LNCAP (cell line): ENCODE measurements at regions not wholly inside any gene's neighbourhood (a gene's known extent, or its start where the extent isn't known, plus 50 kb on each side); places are given as distances from the start of the nearest gene placed in this dataset.

ENCODE experiments used
- TF ChIP-seq, protein P1 (sequence below): fragments of 450-650 bp; IDR thresholded peaks from 2 replicates; pipeline ENCODE4 v1.5.1; 2017; ENCODE audit warnings: mild to moderate bottlenecking

DNA sequence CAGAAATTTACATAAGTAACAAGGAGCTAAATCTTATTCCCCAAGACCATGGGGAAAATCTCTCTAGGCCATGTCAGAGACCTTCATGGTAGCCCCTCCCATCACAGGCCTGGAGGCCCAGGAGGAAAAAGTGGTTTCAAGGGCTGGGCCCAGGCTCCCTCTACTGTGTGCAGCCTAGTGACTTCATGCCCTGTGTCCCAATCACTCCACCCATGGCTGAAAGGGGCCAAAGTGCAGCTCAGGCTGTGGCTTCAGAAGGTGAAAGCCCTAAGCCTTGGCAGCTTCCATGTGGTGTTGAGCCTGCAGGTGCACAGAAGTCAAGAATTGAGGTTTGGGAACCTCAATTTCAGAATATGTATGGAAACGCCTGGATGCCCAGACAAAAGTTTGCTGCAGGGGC, 1612.7 kb upstream of the SLC39A10 start:
- TF ChIP-seq, protein P1, sequence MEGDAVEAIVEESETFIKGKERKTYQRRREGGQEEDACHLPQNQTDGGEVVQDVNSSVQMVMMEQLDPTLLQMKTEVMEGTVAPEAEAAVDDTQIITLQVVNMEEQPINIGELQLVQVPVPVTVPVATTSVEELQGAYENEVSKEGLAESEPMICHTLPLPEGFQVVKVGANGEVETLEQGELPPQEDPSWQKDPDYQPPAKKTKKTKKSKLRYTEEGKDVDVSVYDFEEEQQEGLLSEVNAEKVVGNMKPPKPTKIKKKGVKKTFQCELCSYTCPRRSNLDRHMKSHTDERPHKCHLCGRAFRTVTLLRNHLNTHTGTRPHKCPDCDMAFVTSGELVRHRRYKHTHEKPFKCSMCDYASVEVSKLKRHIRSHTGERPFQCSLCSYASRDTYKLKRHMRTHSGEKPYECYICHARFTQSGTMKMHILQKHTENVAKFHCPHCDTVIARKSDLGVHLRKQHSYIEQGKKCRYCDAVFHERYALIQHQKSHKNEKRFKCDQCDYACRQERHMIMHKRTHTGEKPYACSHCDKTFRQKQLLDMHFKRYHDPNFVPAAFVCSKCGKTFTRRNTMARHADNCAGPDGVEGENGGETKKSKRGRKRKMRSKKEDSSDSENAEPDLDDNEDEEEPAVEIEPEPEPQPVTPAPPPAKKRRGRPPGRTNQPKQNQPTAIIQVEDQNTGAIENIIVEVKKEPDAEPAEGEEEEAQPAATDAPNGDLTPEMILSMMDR: no peak

DNA sequence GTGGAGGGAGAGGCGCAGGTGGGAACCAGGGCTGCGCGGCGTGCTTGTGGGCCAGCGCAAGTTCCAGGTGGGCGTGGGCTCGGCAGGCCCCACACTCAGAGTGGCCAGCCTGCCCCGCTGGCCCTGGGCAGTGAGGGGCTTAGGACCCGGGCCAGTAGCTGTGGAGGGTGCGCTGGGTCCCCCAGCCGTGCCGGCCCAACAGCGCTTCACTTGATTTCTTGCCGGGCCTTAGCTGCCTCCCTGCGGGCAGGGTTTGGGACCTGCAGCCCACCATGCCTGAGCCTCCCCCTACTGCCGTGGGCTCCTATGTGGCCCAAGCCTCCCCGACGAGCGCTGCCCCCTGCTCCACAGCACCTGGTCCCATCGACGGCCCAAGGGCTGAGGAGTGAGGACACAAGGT, 1636.9 kb upstream of the SLC39A10 start:
- TF ChIP-seq, protein P1: no peak

DNA sequence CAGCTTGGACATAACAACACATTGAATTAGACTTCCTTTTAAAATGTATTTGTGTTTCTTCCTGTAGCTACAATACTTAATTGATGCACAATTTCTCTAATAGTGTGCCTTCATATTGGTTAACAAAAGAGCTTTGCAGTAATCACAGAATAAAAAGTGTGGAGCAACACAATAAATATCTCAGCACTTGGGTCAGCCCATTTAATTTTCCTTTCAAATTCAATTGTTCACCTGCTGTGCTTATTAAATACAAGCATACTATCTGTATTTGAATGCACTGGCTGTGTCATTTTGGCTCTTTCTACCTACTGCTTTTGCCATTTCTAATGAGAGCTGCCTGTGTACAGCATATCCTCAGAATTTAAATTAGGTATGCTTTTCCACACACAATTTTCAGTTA, 1641.3 kb upstream of the SLC39A10 start:
- TF ChIP-seq, protein P1: no peak

DNA sequence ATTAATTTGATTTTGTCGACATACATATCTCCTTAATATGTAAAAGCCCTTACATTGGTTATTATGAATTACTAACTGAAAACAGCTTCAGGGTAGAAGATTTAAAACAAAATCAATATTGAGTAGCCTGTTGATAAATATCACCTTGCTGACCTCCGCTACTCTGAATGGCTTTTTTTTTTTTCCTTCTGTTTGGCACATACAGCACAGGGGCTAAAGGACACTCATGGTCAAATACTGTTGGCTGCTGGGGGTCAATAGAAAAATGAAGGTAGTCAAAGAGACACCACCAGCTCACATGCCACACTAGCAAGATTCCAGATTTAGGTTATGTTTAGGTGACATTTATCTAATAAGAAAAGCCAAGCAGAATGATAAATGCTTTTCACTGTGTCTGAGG, 1642.4 kb upstream of the SLC39A10 start:
- TF ChIP-seq, protein P1: no peak

DNA sequence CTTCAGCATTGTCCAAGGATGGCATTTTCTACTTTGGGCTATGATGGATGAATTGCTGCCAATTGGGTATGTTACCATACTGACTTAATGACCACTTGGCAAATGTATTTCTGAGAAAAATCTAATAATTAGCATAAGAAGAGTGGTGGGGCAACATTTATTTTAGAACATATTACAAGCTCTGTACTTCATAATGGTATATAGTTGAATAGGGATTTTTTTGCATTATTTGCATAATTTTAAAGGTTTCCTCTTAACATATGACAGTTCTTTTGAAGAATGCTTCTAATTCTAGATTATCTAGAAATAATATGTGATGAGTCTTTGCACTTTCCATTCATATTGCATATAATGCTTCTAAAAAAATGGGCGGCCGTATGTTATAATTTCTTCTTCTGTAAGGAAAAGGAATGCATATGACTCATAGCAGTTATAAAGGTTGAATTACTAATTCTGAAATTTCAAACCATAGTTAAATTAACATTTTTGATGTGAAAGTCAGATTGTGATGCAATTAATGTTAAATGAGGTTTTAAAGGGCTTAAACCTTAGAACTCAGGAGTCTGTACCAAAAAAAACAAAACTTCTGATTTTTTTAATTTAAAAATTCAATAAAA, 1652.3 kb upstream of the SLC39A10 start:
- TF ChIP-seq, protein P1: no peak

DNA sequence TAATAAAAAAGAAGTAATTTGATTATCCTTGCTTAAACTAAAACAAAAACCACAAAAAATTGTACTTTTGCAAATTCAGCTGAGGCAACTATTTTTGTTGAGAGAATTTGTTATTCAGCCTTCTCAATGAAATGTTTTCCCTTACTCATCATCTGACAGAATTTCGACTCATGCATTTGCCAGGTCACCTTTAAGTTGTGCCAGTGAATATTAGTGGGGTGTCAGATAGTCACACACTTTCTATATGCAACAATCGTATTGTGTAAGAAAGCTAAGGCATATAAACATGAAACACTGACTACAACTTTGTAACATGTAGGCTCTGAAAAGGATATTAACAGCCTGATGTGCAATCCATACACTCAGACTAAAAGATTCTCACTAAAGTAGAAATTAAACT, 1653.1 kb upstream of the SLC39A10 start:
- TF ChIP-seq, protein P1: no peak

DNA sequence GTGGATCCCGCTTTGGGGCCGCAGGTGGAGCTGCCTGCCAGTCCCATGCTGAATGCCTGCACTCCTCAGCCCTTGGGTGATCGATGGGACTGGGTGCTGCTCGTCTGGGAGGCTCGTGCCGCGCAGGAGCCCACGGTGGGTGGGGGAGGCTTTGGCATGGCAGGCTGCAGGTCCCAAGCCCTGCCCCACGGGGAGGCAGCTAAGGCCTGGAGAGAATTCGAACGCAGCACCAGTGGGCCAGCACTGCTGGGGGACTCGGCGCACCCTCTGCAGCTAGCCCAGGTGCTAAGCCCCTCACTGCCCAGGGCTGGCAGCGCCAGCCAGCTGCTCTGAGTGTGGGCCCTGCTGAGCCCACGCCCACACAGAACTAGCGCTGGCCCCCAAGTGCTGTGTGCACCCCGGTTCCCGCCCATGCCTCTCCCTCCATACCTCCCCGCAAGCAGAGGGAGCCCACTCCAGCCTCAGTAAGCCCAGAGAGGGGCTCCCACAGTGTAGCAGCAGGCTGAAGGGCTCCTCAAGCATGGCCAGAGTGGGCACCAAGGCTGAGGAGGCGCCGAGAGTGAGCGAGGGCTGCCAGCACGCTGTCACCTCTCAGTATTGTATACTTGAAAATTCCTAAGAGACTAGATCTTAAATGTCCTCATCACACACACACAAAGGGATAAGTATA, 1654.2 kb upstream of the SLC39A10 start:
- TF ChIP-seq, protein P1: no peak

DNA sequence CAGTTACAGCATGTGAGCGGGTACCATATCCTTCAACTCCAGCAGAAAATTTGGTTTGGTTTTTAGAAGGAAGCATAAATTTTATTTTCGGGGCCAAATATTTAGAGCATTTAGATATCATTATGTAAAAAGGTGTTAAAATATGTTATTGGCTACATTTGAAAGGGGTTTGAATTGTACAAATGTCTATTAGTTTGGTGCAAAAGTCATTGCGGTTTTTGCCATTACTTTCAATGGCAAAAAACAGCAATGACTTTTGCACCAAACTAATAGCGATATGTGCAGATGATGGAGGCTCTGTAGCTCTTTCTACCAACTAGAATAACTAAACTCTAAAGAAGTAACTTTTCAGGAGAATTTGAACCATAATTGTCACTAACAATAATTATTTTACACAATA, 1666.2 kb upstream of the SLC39A10 start:
- TF ChIP-seq, protein P1: no peak
